H1 (cell line): ENCODE measurements at regions not wholly inside any gene's neighbourhood (a gene's known extent, or its start where the extent isn't known, plus 50 kb on each side); places are given as distances from the start of the nearest gene placed in this dataset.

Experiments
- CTCF ChIA-PET: fragments of 300-600 bp; sonication (Branson Sonifier 250); formaldehyde crosslinking; loops from one replicate; lab custom pipeline; 2021; ENCODE audit not compliant: partially characterized antibody; lab: Charles Lee
- POLR2A ChIA-PET: fragments of 300-600 bp; sonication (Branson Sonifier 250); formaldehyde crosslinking; loops from one replicate; lab custom pipeline; 2021; ENCODE audit warnings: inconsistent platforms; ENCODE audit not compliant: partially characterized antibody; lab: Charles Lee
- DNase-seq, 2 experiments: peaks; one replicate each; pipeline versions ENCODE4 v3.0.0 to v3.0.0-alpha.2; 2010 to 2022; ENCODE audit warnings: low spot score in 2 of 2, low read depth in 1 of 2, mixed read lengths in 1 of 2
- FAIRE-seq: peaks from 2 replicates; lab custom pipeline; 2011; peaks lifted over from hg19 to GRCh38; lab: Jason Lieb, UNC
- H2AFZ ChIP-seq: 2 replicates; pipeline ENCODE4 v1.8.1; 2012; ENCODE audit warnings: low read length, inconsistent platforms
- H2AK5ac ChIP-seq: 2 replicates; pipeline ENCODE4 v1.6.1; 2013; ENCODE audit warnings: low read depth, low read length
- H2BK120ac ChIP-seq: replicated peaks from 2 replicates; pipeline ENCODE3; 2013; ENCODE audit warnings: low read depth, low read length, inconsistent platforms
- H2BK12ac ChIP-seq: 2 replicates; pipeline ENCODE4 v1.6.1; 2013; ENCODE audit warnings: low read depth, low read length
- H2BK15ac ChIP-seq: 2 replicates; pipeline ENCODE4 v1.6.1; 2013; ENCODE audit warnings: low read length
- H2BK20ac ChIP-seq: 2 replicates; pipeline ENCODE4 v1.6.1; 2013; ENCODE audit warnings: low read length
- H2BK5ac ChIP-seq: 2 replicates; pipeline ENCODE4 v1.6.1; 2013; ENCODE audit warnings: low read depth, low read length
- H3K14ac ChIP-seq: 2 replicates; pipeline ENCODE4 v1.6.1; 2013; ENCODE audit warnings: inconsistent platforms; ENCODE audit not compliant: insufficient read length
- H3K18ac ChIP-seq: 2 replicates; pipeline ENCODE4 v1.6.1; 2013; ENCODE audit warnings: low read length; ENCODE audit errors: extremely low read depth
- H3K23ac ChIP-seq: 2 replicates; pipeline ENCODE4 v1.6.1; 2013; ENCODE audit warnings: inconsistent platforms; ENCODE audit not compliant: insufficient read length
- H3K23me2 ChIP-seq: 2 replicates; pipeline ENCODE4 v1.6.1; 2013; ENCODE audit warnings: low read depth, low read length
- H3K27ac ChIP-seq: 2 replicates; pipeline ENCODE4 v1.6.1; 2011; ENCODE audit warnings: low read depth, low read length, inconsistent platforms
- H3K27me3 ChIP-seq, 4 experiments: replicated peaks in 1 of 4; 1 replicate in 1 of 4; 2 replicates in 3 of 4; pipeline versions ENCODE4 v1.6.1 to v1.8.1; 2011 to 2013; ENCODE audit warnings: low read length in 3 of 4, mild to moderate bottlenecking in 3 of 4, inconsistent platforms in 2 of 4, mixed read lengths in 2 of 4, moderate library complexity in 1 of 4; ENCODE audit not compliant: control insufficient read depth in 3 of 4, insufficient read depth in 3 of 4; ENCODE audit errors: extremely low read depth in 1 of 4
- H3K36me3 ChIP-seq, 4 experiments: 2 replicates each; pipeline versions ENCODE4 v1.6.1 to v1.8.1; 2011 to 2013; ENCODE audit warnings: mild to moderate bottlenecking in 4 of 4, low read length in 3 of 4, moderate library complexity in 2 of 4, control low read depth in 1 of 4, inconsistent platforms in 1 of 4; ENCODE audit not compliant: insufficient read depth in 4 of 4, control insufficient read depth in 2 of 4
- H3K4ac ChIP-seq: replicated peaks from 2 replicates; pipeline ENCODE3; 2013; ENCODE audit warnings: low read length, low read depth, mixed read lengths, inconsistent platforms; ENCODE audit not compliant: insufficient read length
- H3K4me1 ChIP-seq, 4 experiments: replicated peaks in 1 of 4; 1 replicate in 1 of 4; 2 replicates in 3 of 4; pipeline versions ENCODE4 v1.6.1 to v1.8.1; 2011 to 2013; ENCODE audit warnings: low read length in 3 of 4, inconsistent platforms in 2 of 4, mixed read lengths in 1 of 4; ENCODE audit not compliant: insufficient read depth in 4 of 4, control insufficient read depth in 3 of 4
- H3K4me2 ChIP-seq, 2 experiments: 2 replicates each; pipeline versions ENCODE4 v1.6.1 to v1.8.1; 2011 to 2013; ENCODE audit warnings: low read depth in 2 of 2, low read length in 2 of 2, control low read depth in 1 of 2, inconsistent platforms in 1 of 2, mild to moderate bottlenecking in 1 of 2; ENCODE audit not compliant: insufficient read depth in 1 of 2
- H3K4me3 ChIP-seq, 4 experiments: fragments of 200-600, 300-600 bp in 1 of 4; sonication (generic), shearing (Covaris generic), sonication (Bioruptor Twin) in 1 of 4; 2 replicates each; pipeline versions ENCODE4 v1.5.1 to v1.8.1; 2011 to 2016; ENCODE audit warnings: low read length in 4 of 4, low read depth in 3 of 4, control low read depth in 2 of 4, inconsistent platforms in 2 of 4, mild to moderate bottlenecking in 2 of 4, mixed read lengths in 1 of 4, moderate library complexity in 1 of 4; ENCODE audit not compliant: insufficient read depth in 2 of 4; ENCODE audit errors: extremely low read depth in 1 of 4
- H3K56ac ChIP-seq: replicated peaks from 2 replicates; pipeline ENCODE3; 2013; ENCODE audit warnings: low read depth, mild to moderate bottlenecking, mixed read lengths, low read length, inconsistent platforms; ENCODE audit not compliant: insufficient read length
- H3K79me1 ChIP-seq: 2 replicates; pipeline ENCODE4 v1.6.1; 2013; ENCODE audit warnings: low read depth, low read length, control low read depth
- H3K79me2 ChIP-seq, 2 experiments: 2 replicates each; pipeline versions ENCODE4 v1.6.1 to v1.8.1; 2012 to 2013; ENCODE audit warnings: low read length in 2 of 2, mild to moderate bottlenecking in 2 of 2, inconsistent platforms in 1 of 2; ENCODE audit not compliant: insufficient read depth in 2 of 2, control insufficient read depth in 1 of 2
- H3K9ac ChIP-seq, 4 experiments: replicated peaks in 1 of 4; 1 replicate in 1 of 4; 2 replicates in 3 of 4; pipeline versions ENCODE4 v1.6.1 to v1.8.1; 2011 to 2013; ENCODE audit warnings: low read depth in 3 of 4, low read length in 3 of 4, control low read depth in 2 of 4, mild to moderate bottlenecking in 2 of 4, moderate library complexity in 2 of 4, inconsistent platforms in 1 of 4; ENCODE audit errors: extremely low read depth in 1 of 4
- H3K9me3 ChIP-seq, 2 experiments: 2 replicates each; pipeline versions ENCODE4 v1.6.1 to v1.8.1; 2012 to 2013; ENCODE audit warnings: mild to moderate bottlenecking in 2 of 2, moderate library complexity in 2 of 2, control low read depth in 1 of 2, inconsistent platforms in 1 of 2, low read depth in 1 of 2, low read length in 1 of 2, mixed read lengths in 1 of 2; ENCODE audit not compliant: insufficient read depth in 2 of 2
- H4K20me1 ChIP-seq, 2 experiments: replicated peaks in 1 of 2; 2 replicates each; pipeline versions ENCODE3 to v1.8.1; 2011 to 2013; ENCODE audit warnings: inconsistent platforms in 2 of 2, low read length in 2 of 2, mild to moderate bottlenecking in 1 of 2; ENCODE audit not compliant: insufficient read depth in 2 of 2, control insufficient read depth in 1 of 2
- H4K5ac ChIP-seq: 2 replicates; pipeline ENCODE4 v1.6.1; 2013; ENCODE audit warnings: low read length, low read depth, mixed read lengths, inconsistent platforms; ENCODE audit not compliant: insufficient read length
- H4K8ac ChIP-seq: 2 replicates; pipeline ENCODE4 v1.8.0; 2013; ENCODE audit warnings: mild to moderate bottlenecking, moderate library complexity, low read length, inconsistent platforms; ENCODE audit not compliant: insufficient read depth; ENCODE audit errors: extremely low read depth
- H4K91ac ChIP-seq: replicated peaks from 2 replicates; pipeline ENCODE3; 2013; ENCODE audit warnings: low read length, mixed read lengths, inconsistent platforms; ENCODE audit not compliant: insufficient read length
- BACH1 ChIP-seq: IDR thresholded peaks from 2 replicates; pipeline ENCODE4 v1.6.1; 2012; ENCODE audit warnings: low read length, improper control_type of control experiment
- WGBS, 2 experiments: shearing (Covaris generic) in 1 of 2; methylation state at CpG; one replicate each; pipeline versions ENCODE4 v1.1.6 to v1.1.7; 2013 to 2015; ENCODE audit warnings: low lambda C conversion rate in 2 of 2, mixed read lengths in 2 of 2, inconsistent platforms in 1 of 2, low coverage in 1 of 2, missing lambda C conversion rate in 1 of 2; ENCODE audit not compliant: insufficient replicate concordance in 2 of 2, insufficient coverage in 1 of 2, insufficient read length in 1 of 2; ENCODE audit errors: extremely low coverage in 1 of 2, missing lambda C conversion rate in 1 of 2; 5-methylcytosine and 5-hydroxymethylcytosine counted together

DNA sequence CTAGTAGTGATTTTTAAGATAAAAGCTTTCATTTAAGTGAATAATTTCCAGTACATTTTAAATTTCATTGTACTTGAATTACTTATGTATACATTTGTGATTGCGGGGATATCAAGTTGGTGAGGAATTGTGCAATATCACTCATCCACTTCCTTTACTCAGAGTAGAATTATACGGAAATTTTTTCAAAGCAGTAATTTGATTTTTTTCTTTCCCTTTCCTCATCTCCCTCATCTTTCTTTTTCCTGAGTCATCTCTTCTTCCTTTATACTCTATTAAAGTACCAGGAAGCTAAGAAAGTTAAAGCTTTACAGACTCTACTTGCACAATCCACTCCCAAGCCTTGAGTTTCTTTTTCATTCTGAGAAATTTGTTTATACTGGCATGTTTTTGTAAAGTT, 60.9 kb upstream of the DEFB112 start:
- POLR2A ChIA-PET, result no interaction called here
- no peak overlapping the region for H2AK5ac ChIP-seq
- H2AFZ ChIP-seq, result no peak overlapping the region
- no peaks in the 10 kb centered on the region for H3K23me2 ChIP-seq
- no peak overlapping the region for H3K18ac ChIP-seq
- H4K8ac ChIP-seq, result no peak overlapping the region
- H3K36me3 ChIP-seq, result no peaks in the 10 kb centered on the region
- DNase-seq (no peak), FAIRE-seq (no peak)
- no peak overlapping the region for H2BK120ac ChIP-seq
- H2BK15ac ChIP-seq, result no peak overlapping the region
- no peak overlapping the region for H4K91ac ChIP-seq
- no peak overlapping the region for H3K27ac ChIP-seq
- no peaks in the 10 kb centered on the region for H3K79me2 ChIP-seq
- H4K20me1 ChIP-seq, result no peaks in the 10 kb centered on the region
- WGBS, 2 experiments, result 90% methylated on average over 2 of the region's 2 CpGs; no CpG with 5 or more reads in 1 of the 2 experiments
- H3K9me3 ChIP-seq, result no peaks in the 10 kb centered on the region
- H3K27me3 ChIP-seq, result no peaks in the 10 kb centered on the region
- H3K56ac ChIP-seq, result no peak overlapping the region
- H2BK12ac ChIP-seq, result no peak overlapping the region
- no peak overlapping the region for H4K5ac ChIP-seq
- no peak overlapping the region for H3K9ac ChIP-seq
- H3K4me1 ChIP-seq, result peaks cover 0 to 7% (median 3%) of the 10 kb centered on the region in 4 experiments; a peak in 3 of 7 replicates
- H3K14ac ChIP-seq, result no peak overlapping the region
- H3K79me1 ChIP-seq, result no peaks in the 10 kb centered on the region
- H2BK5ac ChIP-seq, result no peak overlapping the region
- H3K4me2 ChIP-seq, result no peak overlapping the region
- CTCF ChIA-PET, result interaction anchor here (1.0 kb wide), 1 partner anchor 34 kb away, joined by 4 read pairs; no protein-coding TSS in a partner anchor
- no peak overlapping the region for H3K4me3 ChIP-seq
- H2BK20ac ChIP-seq, result no peak overlapping the region
- no peak overlapping the region for H3K4ac ChIP-seq
- no peak overlapping the region for H3K23ac ChIP-seq
- no peak for TF ChIP-seq BACH1
